Cardiac muscle cell (in vitro differentiated cells and primary cell): ENCODE measurements at regions not wholly inside any gene's neighbourhood (a gene's known extent, or its start where the extent isn't known, plus 50 kb on each side); places are given as distances from the start of the nearest gene placed in this dataset.

ENCODE experiments used
- DNase-seq, 2 donors: peaks; one replicate each; pipeline versions ENCODE4 v3.0.0 to v3.0.0-alpha.2; 2010 to 2017; ENCODE audit warnings: low read depth in 1 of 2, low spot score in 1 of 2
- H3K27ac ChIP-seq: fragments of 200-600 bp; sonication (generic); 2 replicates; pipeline ENCODE4 v1.5.1; 2016
- H3K27me3 ChIP-seq: fragments of 200-600 bp; sonication (generic); 2 replicates; pipeline ENCODE4 v1.6.0; 2016; ENCODE audit warnings: control low read depth
- H3K36me3 ChIP-seq: fragments of 200-600 bp; sonication (generic); 2 replicates; pipeline ENCODE4 v1.5.1; 2016; ENCODE audit warnings: control low read depth
- H3K4me1 ChIP-seq: fragments of 200-600 bp; sonication (generic); 2 replicates; pipeline ENCODE4 v1.8.1; 2017; ENCODE audit warnings: low read depth, mild to moderate bottlenecking, mixed run types
- H3K4me3 ChIP-seq: fragments of 200-600 bp; sonication (generic); 2 replicates; pipeline ENCODE4 v1.5.1; 2016; ENCODE audit warnings: mild to moderate bottlenecking
- H3K9me3 ChIP-seq: fragments of 200-600 bp; sonication (generic); 2 replicates; pipeline ENCODE4 v1.5.1; 2017; ENCODE audit warnings: low read depth, mild to moderate bottlenecking, control low read depth
- CTCF ChIP-seq: IDR thresholded peaks from 2 replicates; pipeline ENCODE4 v1.5.1; 2012; ENCODE audit warnings: low read depth, mild to moderate bottlenecking, low read length

DNA sequence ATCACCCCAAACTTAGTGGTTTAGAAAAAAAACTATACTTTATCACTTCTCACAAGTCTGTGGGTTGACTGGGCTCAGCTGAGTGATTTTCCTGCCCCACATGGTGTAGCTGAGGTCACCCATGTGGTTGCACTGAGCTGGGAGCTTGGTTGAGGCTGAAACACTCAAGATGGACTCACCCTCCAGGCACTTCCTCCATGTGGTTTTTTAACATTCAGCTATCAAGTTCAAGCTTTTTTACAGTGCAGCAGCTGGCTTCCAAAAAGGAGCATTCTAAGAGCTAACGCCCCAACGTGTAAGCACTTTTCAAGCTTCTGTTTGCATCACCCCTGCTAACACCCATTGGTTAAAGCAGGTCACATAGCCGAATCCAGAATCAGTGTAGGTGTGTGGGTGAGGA is 105.9 kb upstream of the CREB1 start:
- Histone ChIP-seq H3K27ac (no peak overlapping the region), H3K4me1 (no peaks in the 10 kb centered on the region), H3K4me3 (no peak overlapping the region), H3K27me3 (no peaks in the 10 kb centered on the region), H3K36me3 (no peaks in the 10 kb centered on the region), H3K9me3 (no peaks in the 10 kb centered on the region)
- no peak for TF ChIP-seq CTCF
- DNase-seq = peak in 1 of 2 donors; percentile 93

GRCh38 chr2:207427986-207428385 is 101.8 kb upstream of the CREB1 start:
- no peaks in the 10 kb centered on the region for H3K9me3 ChIP-seq
- no peak for TF ChIP-seq CTCF
- no peaks in the 10 kb centered on the region for H3K4me1 ChIP-seq
- H3K4me3 ChIP-seq = no peak overlapping the region
- no peak overlapping the region for H3K27ac ChIP-seq
- no peaks in the 10 kb centered on the region for H3K36me3 ChIP-seq
- H3K27me3 ChIP-seq = no peaks in the 10 kb centered on the region
- no peak for DNase-seq

DNA sequence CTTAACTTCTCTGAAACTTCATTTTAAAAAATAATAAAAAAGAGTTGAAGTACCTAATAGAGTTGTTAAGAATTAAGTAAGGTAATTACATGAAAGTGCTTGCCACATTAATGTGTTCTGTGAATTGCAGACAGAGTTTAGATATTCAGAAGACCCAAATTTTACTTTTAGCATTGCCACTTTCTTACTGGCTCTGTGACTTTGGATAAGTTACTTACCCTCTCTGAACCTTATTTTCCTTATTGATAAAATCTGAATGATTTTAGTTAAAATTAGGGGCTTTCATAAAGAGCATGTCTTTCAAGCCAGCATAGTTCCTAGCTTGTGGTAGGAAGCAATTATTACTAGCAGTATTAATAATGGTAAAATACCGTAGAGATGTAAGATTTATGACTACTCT is 101.2 kb upstream of the CREB1 start:
- no peaks in the 10 kb centered on the region for H3K9me3 ChIP-seq
- TF ChIP-seq CTCF = no peak
- H3K27ac ChIP-seq = no peak overlapping the region
- no peak overlapping the region for H3K4me3 ChIP-seq
- no peak for DNase-seq
- no peaks in the 10 kb centered on the region for H3K4me1 ChIP-seq
- no peaks in the 10 kb centered on the region for H3K27me3 ChIP-seq
- H3K36me3 ChIP-seq = no peaks in the 10 kb centered on the region

DNA sequence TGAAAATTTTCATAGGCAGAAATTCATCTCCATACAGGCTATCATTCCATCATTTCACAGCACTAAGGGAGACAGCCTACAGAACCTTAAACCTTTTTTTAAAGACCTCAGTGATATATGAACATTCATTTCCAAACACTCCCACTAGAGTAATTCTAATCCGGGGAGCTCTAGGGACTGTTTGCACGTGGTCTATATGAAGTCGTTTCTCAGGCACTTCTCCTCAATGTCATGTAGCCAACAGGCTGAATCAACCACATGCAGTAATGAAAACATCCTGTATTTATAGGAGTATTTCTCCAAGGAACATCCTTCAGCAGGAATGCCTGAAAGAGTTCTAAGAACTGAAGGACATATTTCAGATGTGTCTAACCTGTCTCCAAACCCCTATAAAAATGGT is 97.3 kb upstream of the CREB1 start:
- DNase-seq = no peak
- Histone ChIP-seq H3K36me3 (no peaks in the 10 kb centered on the region), H3K4me3 (no peak overlapping the region), H3K4me1 (no peaks in the 10 kb centered on the region), H3K9me3 (no peaks in the 10 kb centered on the region), H3K27ac (no peak overlapping the region), H3K27me3 (no peaks in the 10 kb centered on the region)
- TF ChIP-seq CTCF = no peak

GRCh38 chr2:207434306-207434705 is 95.5 kb upstream of the CREB1 start:
- Histone ChIP-seq H3K9me3 (no peaks in the 10 kb centered on the region), H3K36me3 (no peaks in the 10 kb centered on the region), H3K27ac (no peak overlapping the region), H3K27me3 (no peaks in the 10 kb centered on the region), H3K4me1 (no peaks in the 10 kb centered on the region), H3K4me3 (no peak overlapping the region)
- no peak for DNase-seq
- no peak for TF ChIP-seq CTCF

DNA sequence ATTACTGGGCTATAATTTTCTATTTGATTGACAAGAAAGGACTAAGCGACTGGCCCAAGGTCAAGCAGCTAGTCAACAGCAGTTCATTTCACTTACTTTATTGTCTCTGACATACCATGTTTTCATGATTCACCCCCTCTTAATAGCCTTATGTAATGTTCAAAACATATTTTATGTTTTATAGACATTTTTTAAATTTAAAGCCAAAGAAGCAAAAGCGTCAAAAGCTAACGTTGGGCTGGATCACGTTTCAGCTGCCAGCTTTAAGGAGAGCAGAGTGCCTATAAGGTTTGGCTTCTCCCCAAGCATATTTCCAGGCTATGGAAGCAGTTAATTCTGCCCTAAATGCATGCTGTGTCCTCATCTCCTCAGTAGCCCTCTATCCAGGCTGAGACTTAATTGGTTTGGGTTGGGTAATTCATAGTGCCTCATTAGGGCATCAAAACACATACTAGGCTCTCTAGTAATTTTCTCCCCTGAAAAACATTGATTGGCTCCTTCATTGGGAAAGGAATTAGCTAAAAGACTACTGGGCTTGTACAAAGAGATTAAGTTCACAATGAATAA is 94.8 kb upstream of the CREB1 start:
- no peak for DNase-seq
- no peak overlapping the region for H3K4me3 ChIP-seq
- H3K4me1 ChIP-seq = no peaks in the 10 kb centered on the region
- H3K27ac ChIP-seq = no peak overlapping the region
- H3K9me3 ChIP-seq = no peaks in the 10 kb centered on the region
- no peaks in the 10 kb centered on the region for H3K27me3 ChIP-seq
- no peaks in the 10 kb centered on the region for H3K36me3 ChIP-seq
- no peak for TF ChIP-seq CTCF
